Fibroblast of lung (primary cell): ENCODE measurements at regions not wholly inside any gene's neighbourhood (a gene's known extent, or its start where the extent isn't known, plus 50 kb on each side); places are given as distances from the start of the nearest gene placed in this dataset.

ENCODE experiments used
- DNase-seq, 2 donors: peaks; one replicate each; pipeline versions ENCODE4 v3.0.0 to v3.0.0-alpha.2; 2010; ENCODE audit warnings: low read depth in 2 of 2
- H2AFZ ChIP-seq: 2 replicates; pipeline ENCODE4 v1.5.1; 2012; ENCODE audit warnings: low read length, control low read depth, inconsistent platforms
- H3K27ac ChIP-seq: 2 replicates; pipeline ENCODE4 v1.5.1; 2011; ENCODE audit warnings: low read length, control low read depth; ENCODE audit not compliant: insufficient read depth
- H3K27me3 ChIP-seq: 2 replicates; pipeline ENCODE4 v1.5.1; 2011; ENCODE audit warnings: mild to moderate bottlenecking, low read length; ENCODE audit not compliant: control insufficient read depth, insufficient read depth
- H3K36me3 ChIP-seq: 2 replicates; pipeline ENCODE4 v1.5.1; 2011; ENCODE audit warnings: low read length; ENCODE audit not compliant: control insufficient read depth, insufficient read depth
- H3K4me1 ChIP-seq: 2 replicates; pipeline ENCODE4 v1.5.1; 2011; ENCODE audit warnings: low read length; ENCODE audit not compliant: control insufficient read depth, insufficient read depth; ENCODE audit errors: extremely low read depth
- H3K4me2 ChIP-seq: 2 replicates; pipeline ENCODE4 v1.5.1; 2011; ENCODE audit warnings: low read length, control low read depth; ENCODE audit not compliant: insufficient read depth; ENCODE audit errors: extremely low read depth
- H3K4me3 ChIP-seq, 4 experiments: fragments of 200-600 bp in 1 of 4; sonication (generic) in 1 of 4; replicated peaks in 1 of 4; 2 replicates each; pipeline ENCODE4 v1.5.1; 2011 to 2016; ENCODE audit warnings: low read length in 4 of 4, low read depth in 3 of 4, mild to moderate bottlenecking in 3 of 4, control low read depth in 2 of 4, inconsistent platforms in 1 of 4, mixed read lengths in 1 of 4; ENCODE audit not compliant: insufficient read depth in 1 of 4; ENCODE audit errors: control extremely low read depth in 1 of 4
- H3K79me2 ChIP-seq: 2 replicates; pipeline ENCODE4 v1.5.1; 2012; ENCODE audit warnings: mild to moderate bottlenecking, low read length, inconsistent platforms; ENCODE audit not compliant: control insufficient read depth, insufficient read depth
- H3K9ac ChIP-seq: 2 replicates; pipeline ENCODE4 v1.5.1; 2011; ENCODE audit warnings: mild to moderate bottlenecking, low read length, control low read depth; ENCODE audit not compliant: insufficient read depth
- H3K9me3 ChIP-seq: 2 replicates; pipeline ENCODE4 v1.5.1; 2012; ENCODE audit warnings: low read depth, low read length; ENCODE audit not compliant: control insufficient read depth, insufficient read depth
- H4K20me1 ChIP-seq: 2 replicates; pipeline ENCODE4 v1.5.1; 2011; ENCODE audit warnings: low read length; ENCODE audit not compliant: control insufficient read depth, insufficient read depth; ENCODE audit errors: extremely low read depth
- EZH2 ChIP-seq: IDR thresholded peaks from 2 replicates; pipeline ENCODE4 v1.5.1; 2012; ENCODE audit warnings: low read length, control low read depth, mild to moderate bottlenecking; ENCODE audit errors: missing control alignments
- TF ChIP-seq, protein P1 (sequence below), 2 donors: IDR thresholded peaks in 1 of 2; conservative IDR thresholded peaks in 1 of 2; 1 replicate in 1 of 2; 2 replicates in 1 of 2; pipeline ENCODE4 v1.5.1; 2011 to 2012; ENCODE audit warnings: low read length in 2 of 2, control low read depth in 1 of 2, inconsistent platforms in 1 of 2, low read depth in 1 of 2, mild to moderate bottlenecking in 1 of 2

DNA sequence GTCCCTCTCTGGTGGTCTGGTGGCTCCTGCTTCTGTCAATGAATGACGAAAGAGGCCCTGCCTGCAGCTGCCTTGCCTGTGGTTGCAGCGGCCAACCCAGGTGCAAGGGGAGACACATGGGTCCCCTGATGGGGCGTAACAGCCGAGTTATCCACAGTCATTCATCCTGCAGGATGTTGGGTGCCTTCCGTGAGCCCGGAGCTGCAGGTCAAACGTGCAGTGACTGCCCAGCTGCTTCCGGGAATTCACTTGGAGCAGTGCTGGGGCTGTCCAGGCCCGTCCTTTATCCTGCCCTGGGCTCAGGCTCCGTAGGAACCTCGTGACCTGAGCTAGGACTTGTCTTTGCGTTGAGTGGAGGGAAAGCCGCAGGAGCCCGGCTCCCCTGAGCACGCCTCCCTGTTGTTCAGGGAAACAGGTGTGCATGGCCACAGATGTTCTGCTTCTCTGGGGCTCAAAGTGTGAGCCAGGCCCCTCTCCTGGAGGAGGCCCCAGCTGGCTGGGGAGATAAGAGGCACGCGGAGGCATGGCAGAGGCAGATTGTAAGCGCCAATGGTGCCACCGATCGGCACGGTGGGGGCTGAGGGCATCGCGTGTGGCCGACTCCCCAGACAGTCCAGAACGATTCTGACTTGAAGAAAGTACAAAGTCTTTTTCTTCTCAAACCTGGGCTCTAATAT, 635.4 kb downstream of the BRD1 start:
- H3K4me1 ChIP-seq, result no peaks in the 10 kb centered on the region
- H3K27ac ChIP-seq, result no peak overlapping the region
- no peak overlapping the region for H2AFZ ChIP-seq
- H3K9ac ChIP-seq, result no peak overlapping the region
- no peak for TF ChIP-seq EZH2
- TF ChIP-seq, protein P1, sequence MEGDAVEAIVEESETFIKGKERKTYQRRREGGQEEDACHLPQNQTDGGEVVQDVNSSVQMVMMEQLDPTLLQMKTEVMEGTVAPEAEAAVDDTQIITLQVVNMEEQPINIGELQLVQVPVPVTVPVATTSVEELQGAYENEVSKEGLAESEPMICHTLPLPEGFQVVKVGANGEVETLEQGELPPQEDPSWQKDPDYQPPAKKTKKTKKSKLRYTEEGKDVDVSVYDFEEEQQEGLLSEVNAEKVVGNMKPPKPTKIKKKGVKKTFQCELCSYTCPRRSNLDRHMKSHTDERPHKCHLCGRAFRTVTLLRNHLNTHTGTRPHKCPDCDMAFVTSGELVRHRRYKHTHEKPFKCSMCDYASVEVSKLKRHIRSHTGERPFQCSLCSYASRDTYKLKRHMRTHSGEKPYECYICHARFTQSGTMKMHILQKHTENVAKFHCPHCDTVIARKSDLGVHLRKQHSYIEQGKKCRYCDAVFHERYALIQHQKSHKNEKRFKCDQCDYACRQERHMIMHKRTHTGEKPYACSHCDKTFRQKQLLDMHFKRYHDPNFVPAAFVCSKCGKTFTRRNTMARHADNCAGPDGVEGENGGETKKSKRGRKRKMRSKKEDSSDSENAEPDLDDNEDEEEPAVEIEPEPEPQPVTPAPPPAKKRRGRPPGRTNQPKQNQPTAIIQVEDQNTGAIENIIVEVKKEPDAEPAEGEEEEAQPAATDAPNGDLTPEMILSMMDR (conservative IDR thresholded peaks at IDR 0.05 in 1 of 2, IDR thresholded peaks at IDR 0.05 in 1 of 2; ENCODE audit: low read depth in 1 of 2, low read length in 2 of 2), result no peak
- no peaks in the 10 kb centered on the region for H3K79me2 ChIP-seq
- no peaks in the 10 kb centered on the region for H3K9me3 ChIP-seq
- H3K4me2 ChIP-seq, result no peak overlapping the region
- DNase-seq, result no peak
- no peaks in the 10 kb centered on the region for H3K27me3 ChIP-seq
- no peak overlapping the region for H3K4me3 ChIP-seq
- H3K36me3 ChIP-seq, result no peaks in the 10 kb centered on the region
- no peaks in the 10 kb centered on the region for H4K20me1 ChIP-seq

DNA sequence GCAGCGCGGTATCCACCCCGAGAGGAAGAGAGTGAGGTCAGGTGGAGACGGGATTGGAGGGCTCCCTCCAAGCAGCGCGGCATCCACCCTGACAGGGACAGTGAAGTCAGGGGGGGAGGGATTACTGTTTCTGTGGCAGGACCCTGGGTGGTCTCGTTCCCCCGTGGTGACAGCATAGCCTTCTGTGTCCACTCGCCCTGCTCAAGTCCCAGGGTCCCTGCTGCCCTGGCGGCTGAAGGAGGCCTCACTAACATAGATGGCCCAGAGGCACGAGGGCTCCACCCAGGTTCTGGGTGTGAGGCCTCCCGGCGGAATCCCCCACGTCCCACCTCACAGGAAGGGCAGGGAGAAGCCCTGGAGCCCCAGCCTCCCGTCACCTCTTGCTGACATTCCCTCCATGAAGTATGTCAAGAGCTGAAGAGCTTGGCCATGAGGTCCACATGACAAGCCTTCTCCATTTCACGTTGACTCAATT, 636.1 kb downstream of the BRD1 start:
- TF ChIP-seq EZH2, result no peak
- TF ChIP-seq, protein P1 (conservative IDR thresholded peaks at IDR 0.05 in 1 of 2, IDR thresholded peaks at IDR 0.05 in 1 of 2; ENCODE audit: low read depth in 1 of 2, low read length in 2 of 2), result no peak
- no peak overlapping the region for H3K4me3 ChIP-seq
- no peaks in the 10 kb centered on the region for H3K9me3 ChIP-seq
- no peaks in the 10 kb centered on the region for H4K20me1 ChIP-seq
- H3K36me3 ChIP-seq, result no peaks in the 10 kb centered on the region
- no peaks in the 10 kb centered on the region for H3K79me2 ChIP-seq
- no peak for DNase-seq
- no peaks in the 10 kb centered on the region for H3K27me3 ChIP-seq
- no peak overlapping the region for H2AFZ ChIP-seq
- H3K4me2 ChIP-seq, result no peak overlapping the region
- H3K4me1 ChIP-seq, result no peaks in the 10 kb centered on the region
- H3K9ac ChIP-seq, result no peak overlapping the region
- no peak overlapping the region for H3K27ac ChIP-seq

DNA sequence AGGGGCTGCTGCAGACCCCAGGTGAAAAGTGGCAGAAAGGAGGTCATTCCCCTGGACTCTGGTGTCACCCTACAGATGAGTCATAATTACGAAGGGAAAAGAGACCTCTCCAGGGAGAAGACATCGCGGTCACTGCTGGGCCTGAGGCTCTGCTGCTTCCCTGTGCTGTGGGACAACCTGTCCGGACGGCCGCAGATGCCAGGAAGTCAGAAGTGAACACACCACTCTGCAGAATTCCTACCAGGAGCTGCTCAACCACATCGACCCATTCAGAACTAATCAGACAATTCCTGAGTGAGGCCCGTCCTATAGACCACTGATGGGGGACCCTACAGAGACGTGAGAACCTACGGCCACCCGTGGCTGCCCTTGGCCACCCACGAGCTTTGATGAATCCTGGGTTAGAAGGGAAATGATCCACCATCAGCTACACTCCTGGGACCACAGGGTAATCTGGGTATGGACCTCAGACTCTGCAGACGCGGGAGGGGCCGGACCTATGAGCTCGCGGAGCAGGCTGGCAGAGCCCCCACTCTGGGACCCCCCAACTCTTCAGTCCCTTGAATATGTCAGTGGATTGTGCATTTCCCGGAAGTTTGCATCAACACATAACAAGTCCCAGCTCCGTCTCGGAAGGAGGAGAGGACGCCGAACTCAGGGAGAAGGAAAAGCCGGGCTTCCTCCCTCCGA, 636.7 kb downstream of the BRD1 start:
- no peaks in the 10 kb centered on the region for H3K36me3 ChIP-seq
- H2AFZ ChIP-seq, result no peak overlapping the region
- H3K4me1 ChIP-seq, result no peaks in the 10 kb centered on the region
- no peaks in the 10 kb centered on the region for H4K20me1 ChIP-seq
- DNase-seq, result no peak
- H3K79me2 ChIP-seq, result no peaks in the 10 kb centered on the region
- TF ChIP-seq EZH2, result no peak
- TF ChIP-seq, protein P1 (conservative IDR thresholded peaks at IDR 0.05 in 1 of 2, IDR thresholded peaks at IDR 0.05 in 1 of 2; ENCODE audit: low read depth in 1 of 2, low read length in 2 of 2), result no peak
- no peak overlapping the region for H3K4me3 ChIP-seq
- no peak overlapping the region for H3K4me2 ChIP-seq
- no peak overlapping the region for H3K9ac ChIP-seq
- no peaks in the 10 kb centered on the region for H3K27me3 ChIP-seq
- H3K27ac ChIP-seq, result no peak overlapping the region
- no peaks in the 10 kb centered on the region for H3K9me3 ChIP-seq
